RWPE2 (cell line): ENCODE measurements at regions not wholly inside any gene's neighbourhood (a gene's known extent, or its start where the extent isn't known, plus 50 kb on each side); places are given as distances from the start of the nearest gene placed in this dataset.

Experiments used
- ATAC-seq: fragments of 200-7000 bp; cut with Tn5 transposase; 3 replicates; pipeline ENCODE4 v1.9.1; 2021; ENCODE audit warnings: low read depth
- DNase-seq: peaks from one replicate; pipeline ENCODE4 v3.0.0-alpha.2; 2020; ENCODE audit warnings: low spot score
- H3K27ac ChIP-seq: fragments of 450-650 bp; 2 replicates; pipeline ENCODE4 v1.5.1; 2017; ENCODE audit warnings: mild to moderate bottlenecking; ENCODE audit not compliant: poor library complexity, severe bottlenecking
- H3K27me3 ChIP-seq: fragments of 250-450 bp; sonication (Bioruptor Pico); 2 replicates; pipeline ENCODE4 v1.5.1; 2021; ENCODE audit warnings: mild to moderate bottlenecking, moderate library complexity; ENCODE audit not compliant: insufficient read depth, poor library complexity, severe bottlenecking
- H3K36me3 ChIP-seq: fragments of 250-450 bp; sonication (Bioruptor Pico); 2 replicates; pipeline ENCODE4 v1.5.1; 2020; ENCODE audit warnings: low read depth, mild to moderate bottlenecking, moderate library complexity
- H3K4me1 ChIP-seq: fragments of 250-450 bp; sonication (Bioruptor Pico); 2 replicates; pipeline ENCODE4 v1.5.1; 2021; ENCODE audit warnings: mild to moderate bottlenecking, moderate library complexity; ENCODE audit not compliant: insufficient read depth, poor library complexity, severe bottlenecking
- H3K4me3 ChIP-seq: fragments of 250-450 bp; sonication (Bioruptor Pico); 2 replicates; pipeline ENCODE4 v1.5.1; 2021; ENCODE audit warnings: mild to moderate bottlenecking, moderate library complexity; ENCODE audit not compliant: severe bottlenecking
- H3K9me3 ChIP-seq: fragments of 250-450 bp; sonication (Bioruptor Pico); 2 replicates; pipeline ENCODE4 v1.5.1; 2021; ENCODE audit warnings: mild to moderate bottlenecking, moderate library complexity; ENCODE audit not compliant: severe bottlenecking
- TF ChIP-seq, protein P1 (sequence below): fragments of 450-650 bp; IDR thresholded peaks from one replicate; pipeline ENCODE4 v1.5.1; 2017; ENCODE audit warnings: mild to moderate bottlenecking, moderate library complexity; ENCODE audit not compliant: poor library complexity, severe bottlenecking

DNA sequence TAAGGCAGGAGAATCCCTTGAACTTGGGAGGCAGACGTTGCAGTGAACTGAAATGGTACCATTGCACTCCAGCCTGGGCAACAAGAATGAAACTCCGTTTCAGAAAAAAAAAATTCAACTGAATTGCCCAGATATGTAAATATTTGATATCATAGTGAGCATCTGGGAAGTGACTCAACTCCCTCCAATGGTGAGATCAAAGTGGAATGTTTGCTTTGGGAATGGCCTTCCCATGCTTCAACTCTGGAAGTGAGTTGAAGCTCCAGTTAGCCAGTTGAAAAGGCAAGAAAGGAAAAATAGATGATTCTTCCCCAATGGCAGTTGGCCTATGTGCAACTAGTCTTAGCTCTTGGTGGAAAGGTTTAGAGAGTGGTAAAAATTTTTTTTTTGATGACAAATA, 131.6 kb upstream of the CMC1 start:
- Histone ChIP-seq H3K4me3 (no peak overlapping the region), H3K4me1 (no peaks in the 10 kb centered on the region), H3K36me3 (no peaks in the 10 kb centered on the region), H3K9me3 (no peaks in the 10 kb centered on the region), H3K27me3 (no peaks in the 10 kb centered on the region), H3K27ac (no peak overlapping the region)
- TF ChIP-seq, protein P1, sequence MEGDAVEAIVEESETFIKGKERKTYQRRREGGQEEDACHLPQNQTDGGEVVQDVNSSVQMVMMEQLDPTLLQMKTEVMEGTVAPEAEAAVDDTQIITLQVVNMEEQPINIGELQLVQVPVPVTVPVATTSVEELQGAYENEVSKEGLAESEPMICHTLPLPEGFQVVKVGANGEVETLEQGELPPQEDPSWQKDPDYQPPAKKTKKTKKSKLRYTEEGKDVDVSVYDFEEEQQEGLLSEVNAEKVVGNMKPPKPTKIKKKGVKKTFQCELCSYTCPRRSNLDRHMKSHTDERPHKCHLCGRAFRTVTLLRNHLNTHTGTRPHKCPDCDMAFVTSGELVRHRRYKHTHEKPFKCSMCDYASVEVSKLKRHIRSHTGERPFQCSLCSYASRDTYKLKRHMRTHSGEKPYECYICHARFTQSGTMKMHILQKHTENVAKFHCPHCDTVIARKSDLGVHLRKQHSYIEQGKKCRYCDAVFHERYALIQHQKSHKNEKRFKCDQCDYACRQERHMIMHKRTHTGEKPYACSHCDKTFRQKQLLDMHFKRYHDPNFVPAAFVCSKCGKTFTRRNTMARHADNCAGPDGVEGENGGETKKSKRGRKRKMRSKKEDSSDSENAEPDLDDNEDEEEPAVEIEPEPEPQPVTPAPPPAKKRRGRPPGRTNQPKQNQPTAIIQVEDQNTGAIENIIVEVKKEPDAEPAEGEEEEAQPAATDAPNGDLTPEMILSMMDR, result no peak
- DNase-seq (no peak), ATAC-seq (0 out of 3 replicates have a peak, but pooled peaks have one; percentile 38)

DNA sequence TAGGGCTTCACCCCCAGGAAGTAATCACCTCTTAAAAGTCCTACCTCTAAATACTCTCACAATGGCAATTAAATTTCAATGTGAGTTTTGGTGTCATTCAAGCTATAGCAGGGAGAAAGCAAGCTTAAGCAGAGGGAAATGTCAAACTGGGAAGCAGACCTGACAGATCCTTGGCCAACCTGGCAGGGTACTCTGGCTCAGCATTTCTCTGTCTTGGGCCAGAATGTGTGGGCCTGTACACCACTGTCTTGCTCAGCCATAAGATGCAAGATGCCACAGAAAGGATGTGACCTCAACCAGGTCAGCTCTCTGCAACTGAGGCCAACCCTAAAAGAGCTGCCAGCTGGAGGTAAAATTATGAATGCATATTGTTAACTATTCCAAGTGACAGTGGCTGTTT, 130.6 kb upstream of the CMC1 start:
- H3K4me3 ChIP-seq, result no peak overlapping the region
- no peak overlapping the region for H3K27ac ChIP-seq
- H3K4me1 ChIP-seq, result no peaks in the 10 kb centered on the region
- no peaks in the 10 kb centered on the region for H3K36me3 ChIP-seq
- H3K27me3 ChIP-seq, result no peaks in the 10 kb centered on the region
- ATAC-seq (no peak), DNase-seq (no peak)
- TF ChIP-seq, protein P1, result no peak
- H3K9me3 ChIP-seq, result no peaks in the 10 kb centered on the region

DNA sequence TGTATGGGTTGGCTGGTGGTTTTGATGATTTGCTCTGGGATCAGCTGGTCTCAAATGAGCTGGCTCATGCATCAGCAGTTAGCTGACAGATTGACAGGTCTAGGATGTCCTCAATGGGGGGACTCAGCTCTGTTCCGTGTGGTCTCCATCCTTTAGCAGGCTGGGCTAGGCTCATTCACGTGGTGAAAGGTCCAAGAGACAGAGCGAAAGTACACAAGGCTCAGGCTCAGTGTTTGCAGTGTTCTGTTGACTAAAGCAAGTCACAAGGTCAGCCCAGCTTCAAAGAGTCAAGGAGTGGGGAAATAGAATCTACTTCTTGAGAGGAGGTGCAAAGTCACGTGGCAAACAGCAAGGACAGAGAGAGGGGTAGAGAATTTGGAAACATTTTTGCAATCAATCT, 126.5 kb upstream of the CMC1 start:
- DNase-seq, result no peak
- Histone ChIP-seq H3K27me3 (peaks cover 2% of the 10 kb centered on the region), H3K4me3 (no peak overlapping the region), H3K4me1 (no peaks in the 10 kb centered on the region), H3K27ac (no peak overlapping the region), H3K9me3 (no peaks in the 10 kb centered on the region), H3K36me3 (no peaks in the 10 kb centered on the region)
- TF ChIP-seq, protein P1, result no peak
- no peak for ATAC-seq

DNA sequence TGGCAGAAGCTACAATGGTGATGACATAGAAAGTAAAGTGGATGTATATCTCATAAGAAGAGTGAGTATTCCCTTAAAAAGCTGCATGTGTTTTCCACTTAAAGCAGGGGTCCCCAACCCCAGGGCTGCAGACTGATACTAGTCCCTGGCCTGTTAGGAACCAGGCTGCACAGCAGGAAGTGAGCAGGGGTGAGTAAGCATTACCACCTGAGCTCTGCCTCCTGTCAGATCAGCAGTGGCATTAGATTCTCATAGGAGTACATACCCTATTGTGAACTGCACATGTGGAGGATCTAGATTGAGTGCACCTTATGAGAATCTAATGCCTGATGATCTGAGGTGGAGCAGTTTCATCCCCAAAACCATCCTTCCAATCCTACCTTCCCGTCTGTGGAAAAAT, 126.1 kb upstream of the CMC1 start:
- Histone ChIP-seq H3K36me3 (no peaks in the 10 kb centered on the region), H3K4me1 (no peaks in the 10 kb centered on the region), H3K4me3 (no peak overlapping the region), H3K9me3 (no peaks in the 10 kb centered on the region), H3K27me3 (peaks cover 2% of the 10 kb centered on the region), H3K27ac (no peak overlapping the region)
- ATAC-seq (no peak), DNase-seq (no peak)
- TF ChIP-seq, protein P1, result no peak

- H3K27ac ChIP-seq, result no peak overlapping the region
- DNase-seq (no peak), ATAC-seq (no peak)
- no peaks in the 10 kb centered on the region for H3K9me3 ChIP-seq
- TF ChIP-seq, protein P1, result no peak
- H3K27me3 ChIP-seq, result peaks cover 2% of the 10 kb centered on the region
- H3K36me3 ChIP-seq, result no peaks in the 10 kb centered on the region
- no peaks in the 10 kb centered on the region for H3K4me1 ChIP-seq
- H3K4me3 ChIP-seq, result no peak overlapping the region
These were observed 123.8 kb upstream of the CMC1 start for GRCh38 chr3:28117598-28117997.
